HFF-Myc (cell line): ENCODE measurements at regions not wholly inside any gene's neighbourhood (a gene's known extent, or its start where the extent isn't known, plus 50 kb on each side); places are given as distances from the start of the nearest gene placed in this dataset.

Experiments
- DNase-seq: peaks from one replicate; pipeline ENCODE4 v3.0.0-alpha.2; 2011; ENCODE audit warnings: low read depth; ENCODE audit errors: extremely low read depth
- H3K4me3 ChIP-seq: replicated peaks from 2 replicates; pipeline ENCODE4 v1.5.1; 2011; ENCODE audit warnings: low read depth, mild to moderate bottlenecking, control low read depth, low read length
- CTCF ChIP-seq: IDR thresholded peaks from 2 replicates; pipeline ENCODE4 v1.5.1; 2012; ENCODE audit warnings: mild to moderate bottlenecking, low read depth, low read length, control low read depth; ENCODE audit errors: missing control alignments

GRCh38 chr9:104329245-104329644 is 174.8 kb upstream of the OR13F1 start:
- no peak for DNase-seq
- no peak overlapping the region for H3K4me3 ChIP-seq
- no peak for TF ChIP-seq CTCF

- DNase-seq: no peak
- no peak for TF ChIP-seq CTCF
- H3K4me3 ChIP-seq: no peak overlapping the region
These were observed 173.2 kb upstream of the OR13F1 start for GRCh38 chr9:104330841-104331240.

- DNase-seq: no peak
- no peak for TF ChIP-seq CTCF
- no peak overlapping the region for H3K4me3 ChIP-seq
These were observed 169.5 kb upstream of the OR13F1 start for GRCh38 chr9:104334549-104334948.

- no peak for DNase-seq
- no peak for TF ChIP-seq CTCF
- no peak overlapping the region for H3K4me3 ChIP-seq
These were observed 164.4 kb upstream of the OR13F1 start for GRCh38 chr9:104339692-104340091.

GRCh38 chr9:104342552-104342951 is 161.5 kb upstream of the OR13F1 start:
- H3K4me3 ChIP-seq: no peak overlapping the region
- no peak for DNase-seq
- no peak for TF ChIP-seq CTCF

GRCh38 chr9:104345061-104345460 is 159.0 kb upstream of the OR13F1 start:
- TF ChIP-seq CTCF: no peak
- no peak for DNase-seq
- H3K4me3 ChIP-seq: no peak overlapping the region

GRCh38 chr9:104350541-104350940 is 153.5 kb upstream of the OR13F1 start:
- no peak for DNase-seq
- TF ChIP-seq CTCF: no peak
- no peak overlapping the region for H3K4me3 ChIP-seq
